Neural progenitor cell (in vitro differentiated cells): ENCODE measurements at regions not wholly inside any gene's neighbourhood (a gene's known extent, or its start where the extent isn't known, plus 50 kb on each side); places are given as distances from the start of the nearest gene placed in this dataset.

ENCODE experiments used
- DNase-seq: peaks from one replicate; pipeline ENCODE4 v3.0.0-alpha.2; 2016; ENCODE audit warnings: low spot score
- H2AFZ ChIP-seq: fragments of 200-600 bp; sonication (generic); replicated peaks from 2 replicates; pipeline ENCODE4 v1.6.1; 2016; ENCODE audit warnings: antibody characterized with exemption
- H3F3A ChIP-seq: fragments of 200-600 bp; sonication (generic); 2 replicates; pipeline ENCODE4 v1.6.1; 2016; ENCODE audit warnings: antibody characterized with exemption, low read depth
- H3K27ac ChIP-seq: fragments of 200-600 bp; sonication (generic); 2 replicates; pipeline ENCODE4 v1.5.1; 2016; ENCODE audit warnings: mild to moderate bottlenecking
- H3K27me3 ChIP-seq: fragments of 200-600 bp; sonication (generic); 2 replicates; pipeline ENCODE4 v1.6.1; 2016; ENCODE audit warnings: mild to moderate bottlenecking, moderate library complexity
- H3K36me3 ChIP-seq: fragments of 200-600 bp; sonication (generic); 2 replicates; pipeline ENCODE4 v1.5.1; 2016
- H3K4me1 ChIP-seq: fragments of 200-600 bp; sonication (generic); 2 replicates; pipeline ENCODE4 v1.6.1; 2016; ENCODE audit warnings: mixed run types
- H3K4me2 ChIP-seq: fragments of 200-600 bp; sonication (generic); 2 replicates; pipeline ENCODE4 v1.6.1; 2016
- H3K4me3 ChIP-seq: fragments of 200-600 bp; sonication (generic); 2 replicates; pipeline ENCODE4 v1.5.1; 2016
- H3K79me2 ChIP-seq: fragments of 200-600 bp; sonication (generic); 2 replicates; pipeline ENCODE4 v1.6.1; 2016; ENCODE audit warnings: low read depth
- H3K9ac ChIP-seq: fragments of 200-600 bp; sonication (generic); 2 replicates; pipeline ENCODE4 v1.6.1; 2016
- H3K9me3 ChIP-seq: fragments of 200-600 bp; sonication (generic); 2 replicates; pipeline ENCODE4 v1.5.1; 2016; ENCODE audit warnings: low read depth
- H4K20me1 ChIP-seq: fragments of 200-600 bp; sonication (generic); 2 replicates; pipeline ENCODE4 v1.6.1; 2016; ENCODE audit warnings: low read depth
- H3K27ac Mint-ChIP-seq: 3 replicates; pipeline ENCODE4 v1.8.0; 2021; ENCODE audit warnings: mixed read lengths
- H3K27me3 Mint-ChIP-seq: 2 replicates; pipeline ENCODE4 v1.8.0; 2022; ENCODE audit warnings: low read depth, mild to moderate bottlenecking, inconsistent platforms, moderate library complexity, mixed read lengths; ENCODE audit not compliant: insufficient read depth
- H3K36me3 Mint-ChIP-seq: 3 replicates; pipeline ENCODE4 v1.8.0; 2021; ENCODE audit warnings: mixed read lengths
- H3K4me1 Mint-ChIP-seq: 3 replicates; pipeline ENCODE4 v1.8.0; 2021; ENCODE audit warnings: mixed read lengths
- H3K4me3 Mint-ChIP-seq: 3 replicates; pipeline ENCODE4 v1.8.0; 2021; ENCODE audit warnings: mild to moderate bottlenecking, moderate library complexity, mixed read lengths
- H3K9me3 Mint-ChIP-seq: 3 replicates; pipeline ENCODE4 v1.8.0; 2020; ENCODE audit warnings: mixed read lengths
- CTCF ChIP-seq: fragments of 200-600 bp; sonication (generic); IDR thresholded peaks from 2 replicates; pipeline ENCODE4 v1.5.1; 2017; ENCODE audit warnings: antibody characterized with exemption, mild to moderate bottlenecking
- EZH2 ChIP-seq: fragments of 200-600 bp; sonication (generic); IDR thresholded peaks from 2 replicates; pipeline ENCODE4 v1.6.1; 2017; ENCODE audit warnings: antibody characterized with exemption, mild to moderate bottlenecking, moderate library complexity
- EZH2phosphoT487 ChIP-seq: fragments of 200-600 bp; sonication (generic); IDR thresholded peaks from 2 replicates; pipeline ENCODE4 v1.6.1; 2017; ENCODE audit warnings: antibody characterized with exemption

GRCh38 chr2:18301421-18302139 is 258.9 kb downstream of the RDH14 start:
- no peak overlapping the region for H3K27ac Mint-ChIP-seq

DNA sequence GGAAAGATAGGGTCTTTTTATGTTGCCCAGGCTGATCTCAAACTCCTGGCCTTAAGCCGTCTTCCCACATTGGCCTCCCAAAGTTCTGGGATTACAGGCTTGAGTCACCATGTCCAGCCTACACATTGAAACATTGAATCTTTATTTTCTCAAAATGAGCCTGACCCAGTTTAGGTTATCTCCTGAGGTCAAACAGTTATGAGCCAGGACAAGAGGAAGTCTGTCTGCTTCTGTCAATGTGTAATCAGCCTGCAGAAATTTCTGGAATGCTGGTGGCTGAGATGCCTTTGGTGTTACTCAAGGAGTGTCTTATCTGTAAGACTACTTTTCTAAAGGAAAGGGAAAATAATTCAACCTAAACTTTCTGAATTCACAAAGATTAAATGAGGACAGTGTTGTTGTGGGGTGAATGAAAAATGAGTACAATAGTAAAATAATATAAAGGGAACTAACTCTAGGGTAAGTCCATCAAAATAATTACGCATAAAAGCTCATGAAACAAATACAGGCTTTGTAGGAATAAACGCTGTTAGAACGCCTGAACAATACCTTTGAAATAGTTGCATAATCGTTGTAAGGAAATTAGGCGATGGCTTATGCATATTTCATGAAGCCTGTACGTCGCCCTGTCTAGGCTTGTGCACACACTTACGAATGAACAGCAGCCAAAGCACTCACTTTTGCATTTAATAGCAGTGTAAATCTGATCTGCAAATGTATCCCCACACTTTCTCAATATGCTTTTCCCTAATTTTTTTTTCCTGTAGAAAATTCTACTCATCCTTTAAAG is 260.8 kb downstream of the RDH14 start:
- Mint-ChIP-seq H3K27ac (no peak overlapping the region), H3K27me3 (no peaks in the 10 kb centered on the region), H3K9me3 (no peaks in the 10 kb centered on the region), H3K36me3 (no peaks in the 10 kb centered on the region), H3K4me1 (peaks cover 15% of the 10 kb centered on the region), H3K4me3 (no peak overlapping the region)
- H3K27ac ChIP-seq = no peak overlapping the region
- no peaks in the 10 kb centered on the region for H4K20me1 ChIP-seq
- H2AFZ ChIP-seq = no peak overlapping the region
- H3K79me2 ChIP-seq = no peaks in the 10 kb centered on the region
- no peak for TF ChIP-seq CTCF
- TF ChIP-seq EZH2 = no peak
- TF ChIP-seq EZH2phosphoT487 = no peak
- no peak for DNase-seq
- peaks cover 23% of the 10 kb centered on the region for H3F3A ChIP-seq
- H3K9ac ChIP-seq = no peak overlapping the region
- no peaks in the 10 kb centered on the region for H3K4me1 ChIP-seq
- H3K9me3 ChIP-seq = no peaks in the 10 kb centered on the region
- no peak overlapping the region for H3K4me3 ChIP-seq
- H3K27me3 ChIP-seq = no peaks in the 10 kb centered on the region
- no peak overlapping the region for H3K4me2 ChIP-seq
- no peaks in the 10 kb centered on the region for H3K36me3 ChIP-seq

More at GRCh38 chr2:18301421-18302139, 258.9 kb downstream of the RDH14 start:
- H3K36me3 ChIP-seq = no peaks in the 10 kb centered on the region
- no peak for TF ChIP-seq CTCF
- TF ChIP-seq EZH2phosphoT487 = no peak
- TF ChIP-seq EZH2 = no peak
- Mint-ChIP-seq H3K36me3 (no peaks in the 10 kb centered on the region), H3K9me3 (no peaks in the 10 kb centered on the region), H3K4me1 (peaks cover 15% of the 10 kb centered on the region), H3K4me3 (no peak overlapping the region), H3K27me3 (peaks cover 2% of the 10 kb centered on the region)
- H3K4me2 ChIP-seq = no peak overlapping the region
- no peak for DNase-seq
- H3K27ac ChIP-seq = no peak overlapping the region
- no peaks in the 10 kb centered on the region for H3K27me3 ChIP-seq
- H3K9ac ChIP-seq = no peak overlapping the region
- H3K4me1 ChIP-seq = no peaks in the 10 kb centered on the region
- H3K79me2 ChIP-seq = no peaks in the 10 kb centered on the region
- H4K20me1 ChIP-seq = no peaks in the 10 kb centered on the region
- H3F3A ChIP-seq = peaks cover 7% of the 10 kb centered on the region
- no peak overlapping the region for H2AFZ ChIP-seq
- H3K9me3 ChIP-seq = no peaks in the 10 kb centered on the region
- H3K4me3 ChIP-seq = no peak overlapping the region

GRCh38 chr2:18297534-18298058 is 262.9 kb downstream of the RDH14 start:
- no peak for DNase-seq
- no peak overlapping the region for H3K9ac ChIP-seq
- no peak overlapping the region for H3K27ac ChIP-seq
- no peaks in the 10 kb centered on the region for H4K20me1 ChIP-seq
- Mint-ChIP-seq H3K4me3 (no peak overlapping the region), H3K27ac (no peak overlapping the region), H3K36me3 (no peaks in the 10 kb centered on the region), H3K9me3 (no peaks in the 10 kb centered on the region), H3K4me1 (peaks cover 15% of the 10 kb centered on the region), H3K27me3 (no peaks in the 10 kb centered on the region)
- peaks cover 29% of the 10 kb centered on the region for H3F3A ChIP-seq
- no peaks in the 10 kb centered on the region for H3K4me1 ChIP-seq
- TF ChIP-seq CTCF (no peak), EZH2 (no peak), EZH2phosphoT487 (no peak)
- H3K4me2 ChIP-seq = no peak overlapping the region
- H3K27me3 ChIP-seq = no peaks in the 10 kb centered on the region
- H3K4me3 ChIP-seq = no peak overlapping the region
- no peaks in the 10 kb centered on the region for H3K79me2 ChIP-seq
- H3K36me3 ChIP-seq = no peaks in the 10 kb centered on the region
- no peak overlapping the region for H2AFZ ChIP-seq
- H3K9me3 ChIP-seq = no peaks in the 10 kb centered on the region
